OCI-LY7 (cell line): ENCODE measurements at regions not wholly inside any gene's neighbourhood (a gene's known extent, or its start where the extent isn't known, plus 50 kb on each side); places are given as distances from the start of the nearest gene placed in this dataset.

Source experiments
- BruUV-seq: library from RNA; stranded (reverse); fragments of 400-500 nt; replicated peaks from 2 replicates; lab custom pipeline; 2021; lab: Mats Ljungman, UMichigan
- CTCF ChIA-PET: fragments of 300-600 bp; sonication (Branson Sonifier 250); formaldehyde crosslinking; loops from one replicate; lab custom pipeline; 2022; ENCODE audit warnings: antibody characterized with exemption; ENCODE audit not compliant: unreplicated experiment; lab: Charles Lee
- POLR2A ChIA-PET: fragments of 300-600 bp; sonication (Branson Sonifier 250); formaldehyde crosslinking; loops from one replicate; lab custom pipeline; 2022; ENCODE audit warnings: antibody characterized with exemption; lab: Charles Lee
- DNase-seq: peaks from one replicate; pipeline ENCODE4 v3.0.0-alpha.2; 2015; ENCODE audit warnings: low spot score
- H2AFZ ChIP-seq: fragments of 200-600 bp; sonication (generic), shearing (Covaris generic); 2 replicates; pipeline ENCODE4 v1.6.1; 2014; ENCODE audit warnings: mild to moderate bottlenecking, antibody characterized with exemption, low read length, moderate library complexity
- H3K27ac ChIP-seq: fragments of 200-600 bp; sonication (generic); 2 replicates; pipeline ENCODE4 v1.5.1; 2014; ENCODE audit warnings: mixed run types, low read depth, mild to moderate bottlenecking, moderate library complexity, low read length, inconsistent platforms; ENCODE audit not compliant: poor library complexity, severe bottlenecking
- H3K36me3 ChIP-seq: fragments of 200-600 bp; sonication (generic); 2 replicates; pipeline ENCODE4 v1.6.1; 2014; ENCODE audit warnings: mild to moderate bottlenecking, antibody characterized with exemption, low read length, moderate library complexity, mixed read lengths; ENCODE audit not compliant: insufficient read depth
- H3K4me1 ChIP-seq: fragments of 200-600 bp; sonication (generic); 2 replicates; pipeline ENCODE4 v1.5.1; 2014; ENCODE audit warnings: mild to moderate bottlenecking, low read length; ENCODE audit not compliant: insufficient read depth, poor library complexity, severe bottlenecking
- H3K4me2 ChIP-seq: fragments of 200-600 bp; sonication (generic); 2 replicates; pipeline ENCODE4 v1.6.1; 2014; ENCODE audit warnings: mild to moderate bottlenecking, low read length
- H3K4me3 ChIP-seq: fragments of 200-600 bp; sonication (generic); 2 replicates; pipeline ENCODE4 v1.5.1; 2014; ENCODE audit warnings: mild to moderate bottlenecking, low read depth, low read length; ENCODE audit not compliant: poor library complexity, severe bottlenecking
- H3K79me2 ChIP-seq: fragments of 200-600 bp; sonication (generic); 2 replicates; pipeline ENCODE4 v1.6.1; 2016; ENCODE audit warnings: low read depth, mild to moderate bottlenecking, low read length, moderate library complexity, mixed read lengths; ENCODE audit not compliant: insufficient read depth
- H3K9me2 ChIP-seq: fragments of 200-600 bp; sonication (generic); 2 replicates; pipeline ENCODE4 v1.6.1; 2016; ENCODE audit warnings: mild to moderate bottlenecking, low read length, mixed read lengths; ENCODE audit not compliant: insufficient read depth
- H3K9me3 ChIP-seq: fragments of 200-600 bp; sonication (generic); 2 replicates; pipeline ENCODE4 v1.6.1; 2014; ENCODE audit warnings: mild to moderate bottlenecking, mixed run types, low read length, mixed read lengths
- H4K20me1 ChIP-seq: fragments of 200-600 bp; sonication (generic); 2 replicates; pipeline ENCODE4 v1.6.1; 2014; ENCODE audit warnings: mild to moderate bottlenecking, antibody characterized with exemption, low read length, moderate library complexity, mixed read lengths; ENCODE audit not compliant: insufficient read depth
- CTCF ChIP-seq: fragments of 200-600 bp; sonication (generic); conservative IDR thresholded peaks from 2 replicates; pipeline ENCODE4 v1.5.1; 2014; ENCODE audit warnings: mild to moderate bottlenecking, antibody characterized with exemption, low read length, moderate library complexity, mixed read lengths
- EZH2phosphoT487 ChIP-seq: fragments of 200-600 bp; sonication (generic); IDR thresholded peaks from 2 replicates; pipeline ENCODE4 v1.6.1; 2018; ENCODE audit warnings: low read depth, borderline replicate concordance, mild to moderate bottlenecking, mixed run types, antibody characterized with exemption, low read length, moderate library complexity, mixed read lengths
- intact Hi-C: fragments of 100-400 bp; cut with micrococcal nuclease; formaldehyde crosslinking; loops from one replicate; pipeline ENCODE4 v1.10.0; 2022; ENCODE audit not compliant: unreplicated experiment

- intact Hi-C loops = no loop called here
- Histone ChIP-seq H3K9me3 (no peaks in the 10 kb centered on the region), H3K27ac (no peak overlapping the region), H3K36me3 (no peaks in the 10 kb centered on the region), H2AFZ (no peak overlapping the region), H4K20me1 (no peaks in the 10 kb centered on the region), H3K4me1 (no peaks in the 10 kb centered on the region), H3K4me3 (no peak overlapping the region), H3K9me2 (no peaks in the 10 kb centered on the region), H3K79me2 (no peaks in the 10 kb centered on the region), H3K4me2 (no peak overlapping the region)
- BruUV-seq = no TSS peak
- CTCF ChIA-PET = no interaction called here
- DNase-seq = no peak
- TF ChIP-seq EZH2phosphoT487 (no peak), CTCF (no peak)
- POLR2A ChIA-PET = no interaction called here
Observed at GRCh38 chr19:28196101-28196500, 1016.9 kb downstream of the UQCRFS1 start.

DNA sequence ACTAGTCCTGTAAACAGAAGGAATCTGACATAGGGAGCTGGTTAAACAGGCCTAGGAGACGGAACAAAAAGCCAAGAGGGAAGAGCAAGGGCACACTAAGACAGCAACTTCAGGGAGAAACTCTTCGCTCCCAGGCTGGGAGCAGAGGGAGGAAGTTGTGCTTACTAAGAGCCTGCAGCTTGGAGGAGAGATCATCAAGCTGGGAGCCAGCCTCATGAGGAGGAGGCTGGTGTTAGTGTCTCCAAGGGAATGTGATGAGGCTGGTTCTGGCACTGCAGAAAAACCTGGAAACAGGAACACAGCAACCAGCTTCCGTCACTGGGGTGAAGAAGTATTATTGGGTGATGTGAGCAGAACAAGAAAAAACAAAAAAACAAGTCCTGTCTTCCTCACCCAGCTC is 1027.3 kb downstream of the UQCRFS1 start:
- Histone ChIP-seq H3K9me2 (no peaks in the 10 kb centered on the region), H3K4me2 (no peak overlapping the region), H2AFZ (no peak overlapping the region), H3K4me3 (no peak overlapping the region), H3K79me2 (no peaks in the 10 kb centered on the region), H3K27ac (no peak overlapping the region), H4K20me1 (no peaks in the 10 kb centered on the region), H3K9me3 (no peaks in the 10 kb centered on the region), H3K4me1 (no peaks in the 10 kb centered on the region), H3K36me3 (no peaks in the 10 kb centered on the region)
- intact Hi-C loops = no loop called here
- POLR2A ChIA-PET = interaction anchor here (0.7 kb wide), 1 partner anchor 105 kb away, joined by 3 read pairs; no protein-coding TSS in a partner anchor
- TF ChIP-seq EZH2phosphoT487 (no peak), CTCF (no peak)
- no TSS peak for BruUV-seq
- DNase-seq = no peak
- CTCF ChIA-PET = no interaction called here

DNA sequence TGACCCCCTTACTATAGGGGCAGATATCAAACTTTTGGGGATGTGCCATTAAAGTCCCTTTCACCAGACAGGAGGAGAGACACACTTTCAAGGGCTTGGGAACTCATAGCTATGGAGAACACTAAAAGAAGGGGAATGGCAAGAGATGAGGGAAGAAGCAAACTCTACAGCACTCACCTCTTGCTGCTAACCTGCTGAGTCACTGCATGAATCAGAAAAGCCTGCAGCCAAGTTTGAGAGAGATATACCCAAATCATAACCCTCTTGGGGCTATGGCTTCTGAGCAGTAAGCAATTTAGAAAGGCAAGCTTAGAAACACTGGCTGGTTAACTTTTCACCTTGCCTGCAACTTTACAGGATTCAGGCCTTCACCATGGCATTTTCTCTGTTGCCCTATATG is 1028.0 kb downstream of the UQCRFS1 start:
- Histone ChIP-seq H3K79me2 (no peaks in the 10 kb centered on the region), H3K27ac (no peak overlapping the region), H3K9me2 (no peaks in the 10 kb centered on the region), H2AFZ (no peak overlapping the region), H3K4me1 (no peaks in the 10 kb centered on the region), H3K4me2 (no peak overlapping the region), H3K4me3 (no peak overlapping the region), H3K36me3 (no peaks in the 10 kb centered on the region), H3K9me3 (no peaks in the 10 kb centered on the region), H4K20me1 (no peaks in the 10 kb centered on the region)
- ChIA-PET CTCF (no interaction called here), POLR2A (no interaction called here)
- TF ChIP-seq CTCF (no peak), EZH2phosphoT487 (no peak)
- DNase-seq = no peak
- no TSS peak for BruUV-seq
- intact Hi-C loops = no loop called here
